ENCODE measurements at regions not wholly inside any gene's neighbourhood (a gene's known extent, or its start where the extent isn't known, plus 50 kb on each side); places are given as distances from the start of the nearest gene placed in this dataset.

DNA sequence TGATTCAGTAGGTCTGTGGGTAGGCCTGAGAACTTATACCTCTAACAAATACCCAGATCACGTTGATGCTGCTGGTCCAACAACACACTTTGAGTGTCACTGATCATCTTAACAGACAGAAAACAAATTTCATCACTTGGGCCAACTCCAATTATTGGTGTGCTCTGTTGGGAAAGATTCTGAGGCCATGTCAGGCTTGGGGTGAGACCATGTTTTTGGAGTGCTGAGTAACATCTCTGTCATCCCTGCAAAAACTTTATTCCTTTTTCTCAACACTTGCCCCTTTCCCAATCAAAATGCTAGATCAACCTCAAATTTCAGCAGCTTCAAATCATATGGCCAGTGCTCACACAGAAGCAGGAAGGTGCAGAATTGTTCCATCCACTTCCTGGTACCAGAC is 108.8 kb upstream of the TENT5A start:
- Histone ChIP-seq H2BK5ac (ENCODE audit: low read depth, low read length) (no peak overlapping the region), H3K23ac (ENCODE audit: insufficient read length) (no peak overlapping the region), H3K14ac (ENCODE audit: insufficient read length) (no peak overlapping the region), H3K4me3 (ENCODE audit: extremely low read depth in 1 of 4, insufficient read depth in 2 of 4, low read depth in 3 of 4, low read length in 4 of 4) (no peak overlapping the region), H2BK120ac (replicated peaks; ENCODE audit: low read depth, low read length) (no peak overlapping the region), H3K27ac (ENCODE audit: low read depth, low read length) (no peak overlapping the region), H3K56ac (replicated peaks; ENCODE audit: insufficient read length, low read depth, low read length) (no peak overlapping the region), H3K9me3 (ENCODE audit: insufficient read depth in 2 of 2, low read depth in 1 of 2, low read length in 1 of 2) (no peaks in the 10 kb centered on the region), H2AK5ac (ENCODE audit: low read depth, low read length) (no peak overlapping the region), H2BK12ac (ENCODE audit: low read depth, low read length) (no peak overlapping the region), H4K20me1 (replicated peaks in 1 of 2; ENCODE audit: control insufficient read depth in 1 of 2, insufficient read depth in 2 of 2, low read length in 2 of 2) (no peaks in the 10 kb centered on the region), H3K4me2 (ENCODE audit: insufficient read depth in 1 of 2, low read depth in 2 of 2, low read length in 2 of 2) (no peak overlapping the region), H4K91ac (replicated peaks; ENCODE audit: insufficient read length, low read length) (no peak overlapping the region), H4K8ac (ENCODE audit: extremely low read depth, insufficient read depth, low read length) (no peak overlapping the region), H3K79me2 (ENCODE audit: control insufficient read depth in 1 of 2, insufficient read depth in 2 of 2, low read length in 2 of 2) (no peaks in the 10 kb centered on the region), H3K9ac (replicated peaks in 1 of 4; ENCODE audit: extremely low read depth in 1 of 4, low read depth in 3 of 4, low read length in 3 of 4) (no peak overlapping the region), H2BK15ac (ENCODE audit: low read length) (no peak overlapping the region), H3K18ac (ENCODE audit: extremely low read depth, low read length) (no peak overlapping the region), H3K4me1 (replicated peaks in 1 of 4; ENCODE audit: control insufficient read depth in 3 of 4, insufficient read depth in 4 of 4, low read length in 3 of 4) (no peaks in the 10 kb centered on the region; a peak in 2 of 7 replicates), H3K4ac (replicated peaks; ENCODE audit: insufficient read length, low read depth, low read length) (no peak overlapping the region), H3K27me3 (replicated peaks in 1 of 4; ENCODE audit: control insufficient read depth in 3 of 4, extremely low read depth in 1 of 4, insufficient read depth in 3 of 4, low read length in 3 of 4) (no peaks in the 10 kb centered on the region), H3K79me1 (ENCODE audit: low read depth, low read length) (no peaks in the 10 kb centered on the region), H2AFZ (ENCODE audit: low read length) (no peak overlapping the region), H2BK20ac (ENCODE audit: low read length) (no peak overlapping the region), H4K5ac (ENCODE audit: insufficient read length, low read depth, low read length) (no peak overlapping the region), H3K23me2 (ENCODE audit: low read depth, low read length) (no peaks in the 10 kb centered on the region), H3K36me3 (ENCODE audit: control insufficient read depth in 2 of 4, insufficient read depth in 4 of 4, low read length in 3 of 4) (no peaks in the 10 kb centered on the region)
- no peak for DNase-seq (ENCODE audit: low read depth in 1 of 2, low spot score in 2 of 2)
- no peak for FAIRE-seq
- TF ChIP-seq KDM4A (IDR thresholded peaks at IDR 0.05; ENCODE audit: low read depth, low read length, severe bottlenecking), result no peak
- no peak for TF ChIP-seq CEBPB (IDR thresholded peaks at IDR 0.05; ENCODE audit: low read depth, low read length)
- POLR2A ChIA-PET (ENCODE audit: partially characterized antibody), result no interaction called here
- 93% methylated on average over 1 of the region's 1 CpG; no CpG with 5 or more reads in 1 of the 2 experiments for WGBS, 2 experiments (ENCODE audit: extremely low coverage in 1 of 2, insufficient coverage in 1 of 2, insufficient read length in 1 of 2, insufficient replicate concordance in 2 of 2, low coverage in 1 of 2, low lambda C conversion rate in 2 of 2, missing lambda C conversion rate in 1 of 2)
- CTCF ChIA-PET (ENCODE audit: partially characterized antibody), result no interaction called here

Data from H1 (cell line).